ENCODE measurements at regions not wholly inside any gene's neighbourhood (a gene's known extent, or its start where the extent isn't known, plus 50 kb on each side); places are given as distances from the start of the nearest gene placed in this dataset.

DNA sequence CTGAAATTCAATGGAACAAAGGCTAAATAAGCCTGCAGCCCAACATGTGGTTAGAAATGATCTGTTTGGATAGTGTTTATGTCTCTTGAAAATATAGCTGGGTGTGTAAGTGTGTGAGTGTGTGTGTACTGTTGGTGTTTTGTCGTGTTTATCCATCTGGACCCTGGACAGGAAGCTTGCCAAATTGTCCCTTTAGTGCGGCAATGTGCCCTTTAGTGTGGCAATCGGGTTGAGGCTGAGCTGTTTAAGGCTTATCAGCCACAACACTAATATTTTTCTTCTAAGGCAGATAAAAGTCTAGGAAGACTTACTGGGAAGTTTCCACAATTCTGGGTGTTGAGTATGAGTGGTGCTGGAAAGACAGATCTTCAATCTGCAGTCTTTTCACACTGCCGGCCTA, 180.2 kb downstream of the YTHDC2 start:
- 57% methylated on average over 2 of the region's 4 CpGs for WGBS (ENCODE audit: insufficient coverage)

DNA sequence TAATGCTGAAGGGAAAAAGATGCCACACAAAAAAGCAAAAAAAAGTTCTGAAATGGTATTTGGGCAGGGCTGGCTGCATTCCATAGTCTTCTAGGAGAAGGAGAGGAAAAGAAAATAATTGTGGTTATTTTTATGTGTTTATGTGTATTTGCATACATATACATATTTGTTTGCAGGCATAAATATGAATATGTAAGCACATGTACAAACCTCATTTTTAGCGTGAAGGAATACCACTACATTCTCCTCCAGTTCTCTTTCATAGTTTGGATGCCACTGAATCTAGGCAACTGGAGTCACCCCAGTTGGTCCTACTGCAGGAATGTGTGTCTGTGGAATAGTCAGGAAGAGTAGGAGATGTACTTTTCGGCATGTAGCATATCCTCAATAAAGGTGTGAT, 181.1 kb downstream of the YTHDC2 start:
- no peaks in the 10 kb centered on the region for H3K9me3 Mint-ChIP-seq (ENCODE audit: insufficient read depth)
- Histone ChIP-seq H3K4me1 (ENCODE audit: control insufficient read depth in 2 of 2, insufficient read depth in 2 of 2, low read length in 2 of 2) (no peaks in the 10 kb centered on the region), H3K4me3 (ENCODE audit: control extremely low read depth in 1 of 5, extremely low read depth in 1 of 5, insufficient read depth in 1 of 5, low read depth in 2 of 5, low read length in 4 of 5) (no peak overlapping the region), H3K9me3 (ENCODE audit: control extremely low read depth in 1 of 3, control insufficient read depth in 2 of 3, insufficient read depth in 1 of 3, low read length in 2 of 3) (peaks cover 0 to 4% (median 0%) of the 10 kb centered on the region in 3 donors), H3K79me2 (ENCODE audit: control insufficient read depth, insufficient read depth, low read length) (no peaks in the 10 kb centered on the region), H4K20me1 (ENCODE audit: control insufficient read depth, insufficient read depth, low read length, poor library complexity, severe bottlenecking) (no peaks in the 10 kb centered on the region), H2AFZ (ENCODE audit: insufficient read depth, low read depth, low read length, poor library complexity, severe bottlenecking) (no peak overlapping the region), H3K36me3 (replicated peaks in 1 of 2; ENCODE audit: control extremely low read depth in 1 of 2, control insufficient read depth in 1 of 2, extremely low read depth in 1 of 2, insufficient read depth in 2 of 2, low read length in 1 of 2) (no peaks in the 10 kb centered on the region), H3K9ac (ENCODE audit: low read length) (no peak overlapping the region), H3K4me2 (replicated peaks; ENCODE audit: low read depth, low read length, poor library complexity, severe bottlenecking) (no peak overlapping the region), H3K27ac (ENCODE audit: low read length in 2 of 2) (no peak overlapping the region), H3K27me3 (replicated peaks in 1 of 4; ENCODE audit: control extremely low read depth in 1 of 4, control insufficient read depth in 3 of 4, insufficient read depth in 4 of 4, low read length in 3 of 4) (peaks cover 0 to 4% (median 3%) of the 10 kb centered on the region in 4 experiments)
- no peak overlapping the region for H3K27ac Mint-ChIP-seq
- no peaks in the 10 kb centered on the region for H3K4me1 Mint-ChIP-seq
- no peak for DNase-seq
- POLR2A ChIA-PET, result no interaction called here
- no peak overlapping the region for H3K4me3 Mint-ChIP-seq
- intact Hi-C loops (cut with micrococcal nuclease), result no loop called here
- H3K27me3 Mint-ChIP-seq, result peaks cover 48% of the 10 kb centered on the region
- TF ChIP-seq, protein P1, sequence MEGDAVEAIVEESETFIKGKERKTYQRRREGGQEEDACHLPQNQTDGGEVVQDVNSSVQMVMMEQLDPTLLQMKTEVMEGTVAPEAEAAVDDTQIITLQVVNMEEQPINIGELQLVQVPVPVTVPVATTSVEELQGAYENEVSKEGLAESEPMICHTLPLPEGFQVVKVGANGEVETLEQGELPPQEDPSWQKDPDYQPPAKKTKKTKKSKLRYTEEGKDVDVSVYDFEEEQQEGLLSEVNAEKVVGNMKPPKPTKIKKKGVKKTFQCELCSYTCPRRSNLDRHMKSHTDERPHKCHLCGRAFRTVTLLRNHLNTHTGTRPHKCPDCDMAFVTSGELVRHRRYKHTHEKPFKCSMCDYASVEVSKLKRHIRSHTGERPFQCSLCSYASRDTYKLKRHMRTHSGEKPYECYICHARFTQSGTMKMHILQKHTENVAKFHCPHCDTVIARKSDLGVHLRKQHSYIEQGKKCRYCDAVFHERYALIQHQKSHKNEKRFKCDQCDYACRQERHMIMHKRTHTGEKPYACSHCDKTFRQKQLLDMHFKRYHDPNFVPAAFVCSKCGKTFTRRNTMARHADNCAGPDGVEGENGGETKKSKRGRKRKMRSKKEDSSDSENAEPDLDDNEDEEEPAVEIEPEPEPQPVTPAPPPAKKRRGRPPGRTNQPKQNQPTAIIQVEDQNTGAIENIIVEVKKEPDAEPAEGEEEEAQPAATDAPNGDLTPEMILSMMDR (IDR thresholded peaks at IDR 0.05), result no peak
- TF ChIP-seq EZH2 (IDR thresholded peaks at IDR 0.05; ENCODE audit: borderline replicate concordance, insufficient read depth, low read depth, low read length, poor library complexity, severe bottlenecking), result no peak
- WGBS (ENCODE audit: insufficient coverage), result 100% methylated on average over 1 of the region's 2 CpGs
- CTCF ChIA-PET, result no interaction called here
- ATAC-seq (ENCODE audit: low read depth), result no peak

More for the DNA sequence above, 180.2 kb downstream of the YTHDC2 start:
- H3K4me1 ChIP-seq (ENCODE audit: control insufficient read depth in 2 of 2, insufficient read depth in 2 of 2, low read length in 2 of 2), result no peaks in the 10 kb centered on the region
- H3K36me3 ChIP-seq (replicated peaks in 1 of 2; ENCODE audit: control extremely low read depth in 1 of 2, control insufficient read depth in 1 of 2, extremely low read depth in 1 of 2, insufficient read depth in 2 of 2, low read length in 1 of 2), result no peaks in the 10 kb centered on the region
- ChIA-PET POLR2A (no interaction called here), CTCF (no interaction called here)
- H3K79me2 ChIP-seq (ENCODE audit: control insufficient read depth, insufficient read depth, low read length), result no peaks in the 10 kb centered on the region
- H4K20me1 ChIP-seq (ENCODE audit: control insufficient read depth, insufficient read depth, low read length, poor library complexity, severe bottlenecking), result no peaks in the 10 kb centered on the region
- Mint-ChIP-seq H3K4me1 (no peaks in the 10 kb centered on the region), H3K27ac (no peak overlapping the region), H3K27me3 (peaks cover 52% of the 10 kb centered on the region), H3K9me3 (ENCODE audit: insufficient read depth) (no peaks in the 10 kb centered on the region), H3K4me3 (no peak overlapping the region)
- ATAC-seq (ENCODE audit: low read depth) (no peak), DNase-seq (no peak)
- H3K27ac ChIP-seq (ENCODE audit: low read length in 2 of 2), result no peak overlapping the region
- no peak overlapping the region for H2AFZ ChIP-seq (ENCODE audit: insufficient read depth, low read depth, low read length, poor library complexity, severe bottlenecking)
- H3K9me3 ChIP-seq (ENCODE audit: control extremely low read depth in 1 of 3, control insufficient read depth in 2 of 3, insufficient read depth in 1 of 3, low read length in 2 of 3), result no peaks in the 10 kb centered on the region
- TF ChIP-seq EZH2 (IDR thresholded peaks at IDR 0.05; ENCODE audit: borderline replicate concordance, insufficient read depth, low read depth, low read length, poor library complexity, severe bottlenecking), result no peak
- TF ChIP-seq, protein P1 (IDR thresholded peaks at IDR 0.05), result no peak
- peaks cover 0 to 4% (median 3%) of the 10 kb centered on the region in 4 experiments for H3K27me3 ChIP-seq (replicated peaks in 1 of 4; ENCODE audit: control extremely low read depth in 1 of 4, control insufficient read depth in 3 of 4, insufficient read depth in 4 of 4, low read length in 3 of 4)
- H3K4me3 ChIP-seq (ENCODE audit: control extremely low read depth in 1 of 5, extremely low read depth in 1 of 5, insufficient read depth in 1 of 5, low read depth in 2 of 5, low read length in 4 of 5), result no peak overlapping the region
- H3K4me2 ChIP-seq (replicated peaks; ENCODE audit: low read depth, low read length, poor library complexity, severe bottlenecking), result no peak overlapping the region
- no peak overlapping the region for H3K9ac ChIP-seq (ENCODE audit: low read length)
- intact Hi-C loops (cut with micrococcal nuclease), result no loop called here

Data from B cell (primary cell).